Stimulated activated CD4-positive, alpha-beta T cell treated with anti-CD3 and anti-CD28 coated beads, Interleukin-2, amount 100 ng/mL, for 48 hours (primary cell): ENCODE measurements at regions not wholly inside any gene's neighbourhood (a gene's known extent, or its start where the extent isn't known, plus 50 kb on each side); places are given as distances from the start of the nearest gene placed in this dataset.
"Not testable (repeated sequence)": the region's sequence is repeated elsewhere in the genome, so short reads cannot be mapped to it uniquely, and the experiment has no call there.

Experiments
- DNase-seq, 2 donors: peaks; one replicate each; pipeline ENCODE4 v3.0.0-alpha.2; 2020

- no peak for DNase-seq
Measured at GRCh38 chr9:129561594-129562281, 59.2 kb downstream of the C9orf50 start.

- no peak for DNase-seq
Measured at GRCh38 chr9:129560881-129561306, 60.0 kb downstream of the C9orf50 start.

- DNase-seq = no peak
Measured at GRCh38 chr9:129559506-129559881, 61.4 kb downstream of the C9orf50 start.

- DNase-seq = no peak
Measured at GRCh38 chr9:129558551-129559505, 62.1 kb downstream of the C9orf50 start.

GRCh38 chr9:129558063-129558550, 62.8 kb downstream of the C9orf50 start:
- no peak for DNase-seq

- no peak for DNase-seq
Measured at GRCh38 chr9:129557192-129558036, 63.5 kb downstream of the C9orf50 start.

GRCh38 chr9:129556491-129557191, 64.3 kb downstream of the C9orf50 start:
- DNase-seq = no peak

GRCh38 chr9:129555512-129556215, 65.2 kb downstream of the C9orf50 start:
- no peak for DNase-seq

GRCh38 chr9:129554649-129555048, 66.3 kb downstream of the C9orf50 start:
- no peak for DNase-seq

- no peak for DNase-seq
Measured at GRCh38 chr9:129553277-129553676, 67.6 kb downstream of the C9orf50 start.

GRCh38 chr9:129552064-129552463, 68.8 kb downstream of the C9orf50 start:
- no peak for DNase-seq

GRCh38 chr9:129551393-129551973, 69.4 kb downstream of the C9orf50 start:
- no peak for DNase-seq

- not testable (repeated sequence) for DNase-seq
Measured at GRCh38 chr9:129550977-129551376, 69.9 kb downstream of the C9orf50 start.

- no peak for DNase-seq
Measured at GRCh38 chr9:129550199-129550839, 70.6 kb downstream of the C9orf50 start.

GRCh38 chr9:129549684-129550083, 71.2 kb downstream of the C9orf50 start:
- no peak for DNase-seq

GRCh38 chr9:129549139-129549538, 71.8 kb downstream of the C9orf50 start:
- no peak for DNase-seq

- DNase-seq = no peak
Measured at GRCh38 chr9:129548571-129549135, 72.2 kb downstream of the C9orf50 start.

- DNase-seq = no peak
Measured at GRCh38 chr9:129547869-129548570, 72.9 kb downstream of the C9orf50 start.

GRCh38 chr9:129547063-129547462, 73.8 kb downstream of the C9orf50 start:
- no peak for DNase-seq

GRCh38 chr9:129545876-129546275, 75.0 kb downstream of the C9orf50 start:
- not testable (repeated sequence) for DNase-seq
